OCI-M2 (cell line): ENCODE measurements at regions not wholly inside any gene's neighbourhood (a gene's known extent, or its start where the extent isn't known, plus 50 kb on each side); places are given as distances from the start of the nearest gene placed in this dataset.
"Not testable (repeated sequence)": the region's sequence is repeated elsewhere in the genome, so short reads cannot be mapped to it uniquely, and the experiment has no call there.

Experiments used
- DNase-seq: peaks from one replicate; lab custom pipeline; 2025; ENCODE audit not compliant: unreplicated experiment; lab: John Stamatoyannopoulos, UW

- not testable (repeated sequence) for DNase-seq
These were observed 153.1 kb downstream of the OR13H1 start for GRCh38 chrX:131696989-131697388.

- no peak for DNase-seq
These were observed 159.8 kb downstream of the OR13H1 start for GRCh38 chrX:131703646-131704045.

DNA sequence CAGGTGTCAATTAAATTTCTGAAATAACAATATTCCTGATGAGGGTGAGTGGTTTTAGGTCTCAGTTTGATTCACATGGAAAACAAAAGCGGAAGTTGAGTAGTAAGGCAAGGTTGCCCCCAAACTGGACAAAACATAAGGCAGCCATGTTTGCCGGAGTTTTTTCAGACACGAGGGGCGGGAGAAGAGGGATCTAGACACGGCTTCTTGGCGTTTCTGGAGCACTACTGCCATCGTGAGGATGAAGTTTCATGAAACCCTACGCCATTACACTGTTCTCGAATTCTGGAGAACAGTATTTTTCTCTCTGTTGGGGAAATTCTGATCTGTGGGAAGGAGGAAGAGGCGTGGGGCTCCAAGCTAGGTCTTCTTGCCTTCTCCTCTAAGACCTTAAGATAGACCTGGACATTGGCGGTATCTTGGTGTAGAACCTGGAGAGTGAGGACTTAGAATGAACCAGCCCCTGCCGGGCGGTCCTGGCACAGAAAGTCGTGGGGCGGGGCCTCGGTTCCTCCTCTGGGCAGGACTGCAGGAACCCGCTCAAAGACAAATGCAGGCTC is 160.3 kb downstream of the OR13H1 start:
- DNase-seq: no peak

GRCh38 chrX:131709553-131709952 is 165.7 kb downstream of the OR13H1 start:
- no peak for DNase-seq

DNA sequence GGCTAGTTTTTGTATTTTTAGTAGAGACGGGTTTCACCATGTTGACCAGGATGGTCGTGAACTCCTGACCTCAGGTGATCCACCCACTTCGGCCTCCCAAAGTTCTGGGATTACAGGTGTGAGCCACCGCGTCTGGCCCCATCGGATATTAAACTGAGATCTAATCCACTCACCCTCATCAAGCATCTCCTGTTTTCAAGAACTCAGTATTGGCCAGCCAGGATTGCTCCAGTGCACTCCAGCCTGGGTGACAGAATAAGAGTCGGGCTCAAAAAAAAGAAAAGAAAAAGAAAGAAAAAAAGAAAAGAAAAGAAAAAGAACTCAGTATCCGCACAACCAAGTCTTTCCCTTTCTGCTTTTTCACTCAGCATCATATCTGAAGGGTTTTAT is 167.6 kb downstream of the OR13H1 start:
- no peak for DNase-seq

- DNase-seq: no peak
These were observed 179.8 kb downstream of the OR13H1 start for GRCh38 chrX:131723646-131724045.

DNA sequence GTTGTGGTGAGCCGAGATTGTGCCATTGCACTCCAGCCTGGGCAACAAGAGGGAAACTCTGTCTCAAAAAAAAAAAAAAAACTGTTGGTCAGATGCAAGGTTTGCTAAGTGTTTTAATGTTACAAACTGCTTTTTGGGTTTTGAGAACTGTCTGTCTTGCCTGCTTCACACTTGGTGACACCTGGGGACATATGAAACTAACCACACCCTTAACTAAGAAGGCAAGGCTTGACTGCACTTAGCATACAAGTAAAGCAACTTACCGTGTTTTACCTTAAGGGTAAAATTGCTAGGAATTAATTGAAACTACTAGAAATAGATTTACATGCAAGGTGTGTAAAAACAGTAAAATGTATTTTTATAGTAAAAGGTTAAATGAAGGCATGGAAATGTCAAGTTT is 180.4 kb downstream of the OR13H1 start:
- DNase-seq: no peak

- DNase-seq: no peak
These were observed 181.3 kb downstream of the OR13H1 start for GRCh38 chrX:131725001-131725654.

DNA sequence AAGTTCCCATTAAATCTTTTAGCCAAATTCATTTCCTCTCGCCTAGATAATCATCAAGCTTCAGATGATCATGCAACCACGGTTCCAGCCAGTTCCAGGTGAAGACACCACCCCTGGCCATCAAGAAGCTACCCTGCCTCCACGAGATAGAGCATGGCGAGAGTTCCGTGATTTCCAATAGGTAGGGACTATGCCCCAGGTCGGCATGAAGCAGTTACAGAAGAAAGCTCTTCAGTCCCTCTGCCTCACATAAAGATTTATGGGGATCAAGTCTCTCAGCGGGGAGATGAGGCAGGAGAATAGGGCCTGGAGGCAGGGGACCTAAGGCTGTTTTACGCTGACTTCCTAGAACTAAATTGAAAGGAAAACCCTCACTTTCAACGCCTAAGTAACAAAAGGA is 183.9 kb downstream of the OR13H1 start:
- DNase-seq: no peak

DNA sequence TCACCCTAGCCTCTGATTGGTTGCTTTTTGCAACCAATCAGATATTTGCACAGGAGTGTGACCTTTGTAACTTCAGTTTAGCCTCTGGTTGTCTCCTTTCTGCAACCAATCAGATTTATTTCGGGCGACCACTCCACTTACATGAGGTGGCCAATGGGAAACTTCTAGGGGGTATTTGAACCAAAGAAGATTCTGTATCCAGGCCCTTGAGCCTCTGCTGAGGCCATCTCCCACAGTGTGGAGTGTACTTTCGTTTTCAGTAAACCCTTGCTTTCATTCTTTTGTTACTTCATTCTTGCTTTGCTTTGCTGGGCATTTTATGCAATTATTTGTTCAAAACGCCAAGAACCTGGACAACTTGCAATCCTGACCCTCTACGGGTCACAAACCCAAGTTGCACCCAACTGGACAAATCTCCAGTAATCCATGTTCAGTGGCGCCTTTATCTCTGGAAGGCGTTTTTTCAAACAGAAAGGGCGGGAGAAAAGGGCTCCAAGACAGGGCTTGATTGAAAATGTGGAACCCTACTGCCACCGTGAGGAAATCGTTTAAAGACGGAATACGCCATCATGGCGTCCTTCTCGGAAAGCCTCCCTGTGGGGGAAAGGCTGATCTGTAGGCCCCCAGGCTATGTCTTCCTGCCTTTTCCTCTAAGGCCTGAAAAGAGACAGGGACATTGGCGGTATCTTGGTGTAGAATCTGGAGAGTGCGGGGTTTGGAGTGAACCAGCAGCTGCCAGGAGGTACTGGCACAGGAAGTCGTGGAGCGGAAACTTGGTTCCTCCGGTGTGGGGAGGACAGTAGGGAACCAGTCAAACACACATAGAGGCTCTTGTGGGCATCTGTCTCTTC is 184.6 kb downstream of the OR13H1 start:
- DNase-seq: no peak

- DNase-seq: no peak
These were observed 185.4 kb downstream of the OR13H1 start for GRCh38 chrX:131729295-131729694.

- DNase-seq: no peak
These were observed 190.7 kb downstream of the OR13H1 start for GRCh38 chrX:131734621-131735020.

- DNase-seq: no peak
These were observed 191.3 kb downstream of the OR13H1 start for GRCh38 chrX:131735127-131735526.

DNA sequence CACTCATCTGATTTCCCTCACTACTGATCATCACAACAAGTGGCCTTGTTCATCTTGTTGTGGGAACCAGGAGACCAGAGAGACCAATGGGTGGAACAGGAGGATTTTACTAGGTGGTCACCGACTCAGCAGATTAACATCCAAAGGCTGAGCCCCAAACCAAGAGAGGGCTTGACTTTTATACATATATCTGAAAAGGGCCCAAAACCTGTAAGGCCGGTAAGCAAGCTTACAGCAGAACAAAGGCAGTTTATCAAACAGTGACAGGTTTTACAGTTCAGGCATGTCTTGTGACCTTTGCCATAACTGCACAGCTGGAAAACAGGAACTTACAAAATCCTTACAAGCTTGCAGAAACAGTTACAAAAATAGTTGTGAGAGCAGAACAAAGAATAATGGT is 195.9 kb downstream of the OR13H1 start:
- DNase-seq: no peak

DNA sequence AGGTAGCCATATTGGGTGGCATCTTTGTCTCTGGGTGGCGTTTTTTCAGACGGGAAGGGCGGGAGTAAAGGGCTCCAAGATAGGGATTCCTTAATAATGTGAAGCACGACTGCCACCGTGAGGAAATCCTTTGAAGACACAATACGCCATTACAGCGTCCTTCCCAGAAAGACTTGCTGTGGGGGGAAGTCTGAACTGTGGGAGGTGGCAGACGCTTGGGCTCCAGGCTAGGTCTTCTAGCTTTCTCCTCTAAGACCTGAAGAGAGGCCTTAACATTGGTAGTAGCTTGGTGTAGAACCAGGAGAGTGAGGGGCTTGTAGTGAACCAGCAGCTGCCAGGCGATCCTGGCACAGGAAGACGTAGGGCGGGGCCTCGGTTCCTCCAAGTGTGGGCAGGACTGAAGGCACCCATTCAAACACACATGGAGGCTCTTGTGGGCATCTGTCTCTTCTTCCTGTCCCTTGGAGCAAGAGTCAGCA is 197.3 kb downstream of the OR13H1 start:
- no peak for DNase-seq

DNA sequence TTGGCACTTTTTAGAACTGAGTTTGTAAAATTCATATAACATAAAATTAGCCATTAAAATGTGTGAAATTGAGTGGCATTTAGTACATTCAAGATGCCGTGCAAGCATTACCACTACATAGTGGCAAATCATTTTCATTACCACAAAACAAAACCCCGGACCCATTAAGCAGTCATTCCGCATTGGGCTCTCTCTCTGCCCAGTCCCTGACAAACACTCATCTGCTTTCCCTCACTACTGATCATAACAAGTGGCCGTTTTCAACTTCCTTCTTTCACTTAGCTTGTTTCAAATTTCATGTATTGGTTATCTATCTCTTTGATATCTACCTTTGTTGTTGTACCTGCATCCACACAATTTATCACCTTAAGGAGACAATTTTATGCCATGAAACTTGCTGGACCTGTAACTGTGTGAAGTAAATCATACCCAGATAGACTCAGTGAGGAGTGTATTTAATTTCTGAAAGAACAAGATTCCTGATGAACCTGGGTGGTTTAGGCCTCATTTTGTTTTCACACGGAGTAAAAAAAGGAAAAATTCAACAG is 202.1 kb downstream of the OR13H1 start:
- no peak for DNase-seq

DNA sequence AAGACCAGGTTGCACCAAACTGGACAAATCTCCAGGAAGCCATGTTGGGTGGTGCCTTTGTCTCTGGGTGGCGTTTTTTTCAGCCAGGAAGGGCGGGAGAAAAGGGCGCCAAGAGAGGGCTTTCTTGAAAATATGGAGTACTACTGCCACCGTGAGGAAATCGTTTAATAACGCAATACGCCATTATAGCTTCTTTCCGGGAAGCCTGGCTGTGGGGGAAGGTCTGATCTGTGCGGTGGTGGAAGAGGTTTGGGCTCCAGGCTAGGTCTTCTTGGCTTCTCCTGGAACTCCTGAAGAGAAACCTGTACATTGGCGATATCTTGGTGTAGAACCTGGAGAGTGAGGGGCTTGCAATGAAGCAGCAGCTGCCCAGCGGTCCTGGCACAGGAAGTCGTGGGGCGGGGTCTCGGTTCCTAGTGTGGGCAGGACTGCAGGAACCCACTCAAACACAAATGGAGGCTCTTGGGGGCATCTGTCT is 202.7 kb downstream of the OR13H1 start:
- DNase-seq: no peak

GRCh38 chrX:131747173-131747572 is 203.3 kb downstream of the OR13H1 start:
- no peak for DNase-seq

GRCh38 chrX:131752493-131753198 is 208.8 kb downstream of the OR13H1 start:
- DNase-seq: no peak

- DNase-seq: no peak
These were observed 218.9 kb downstream of the OR13H1 start for GRCh38 chrX:131762802-131763234.

- DNase-seq: no peak
These were observed 219.8 kb downstream of the OR13H1 start for GRCh38 chrX:131763674-131764073.
